ENCODE measurements at regions not wholly inside any gene's neighbourhood (a gene's known extent, or its start where the extent isn't known, plus 50 kb on each side); places are given as distances from the start of the nearest gene placed in this dataset.

DNA sequence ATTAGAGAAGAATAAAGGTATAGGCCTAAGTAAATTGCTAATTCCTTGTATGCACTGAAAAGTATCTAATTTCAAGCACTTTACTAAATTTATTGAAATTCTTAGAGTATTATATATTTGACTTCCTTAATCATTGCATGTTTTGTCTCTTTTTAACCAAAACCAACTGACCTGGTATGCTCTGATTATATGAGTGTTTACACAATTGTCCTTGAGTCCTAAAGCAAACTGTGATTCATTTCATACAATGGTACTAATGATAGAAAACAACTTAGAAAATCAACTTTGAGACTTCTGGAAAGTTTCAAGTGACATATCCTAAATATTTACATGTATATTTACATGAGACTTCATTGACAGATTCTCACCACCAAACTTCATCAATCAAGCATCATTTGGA lies 1177.1 kb downstream of the ADGRL3 start:
- intact Hi-C loops (cut with DNase I; ENCODE audit: low total_unique reads), result no loop called here
- TF ChIP-seq, protein P1, sequence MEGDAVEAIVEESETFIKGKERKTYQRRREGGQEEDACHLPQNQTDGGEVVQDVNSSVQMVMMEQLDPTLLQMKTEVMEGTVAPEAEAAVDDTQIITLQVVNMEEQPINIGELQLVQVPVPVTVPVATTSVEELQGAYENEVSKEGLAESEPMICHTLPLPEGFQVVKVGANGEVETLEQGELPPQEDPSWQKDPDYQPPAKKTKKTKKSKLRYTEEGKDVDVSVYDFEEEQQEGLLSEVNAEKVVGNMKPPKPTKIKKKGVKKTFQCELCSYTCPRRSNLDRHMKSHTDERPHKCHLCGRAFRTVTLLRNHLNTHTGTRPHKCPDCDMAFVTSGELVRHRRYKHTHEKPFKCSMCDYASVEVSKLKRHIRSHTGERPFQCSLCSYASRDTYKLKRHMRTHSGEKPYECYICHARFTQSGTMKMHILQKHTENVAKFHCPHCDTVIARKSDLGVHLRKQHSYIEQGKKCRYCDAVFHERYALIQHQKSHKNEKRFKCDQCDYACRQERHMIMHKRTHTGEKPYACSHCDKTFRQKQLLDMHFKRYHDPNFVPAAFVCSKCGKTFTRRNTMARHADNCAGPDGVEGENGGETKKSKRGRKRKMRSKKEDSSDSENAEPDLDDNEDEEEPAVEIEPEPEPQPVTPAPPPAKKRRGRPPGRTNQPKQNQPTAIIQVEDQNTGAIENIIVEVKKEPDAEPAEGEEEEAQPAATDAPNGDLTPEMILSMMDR (IDR thresholded peaks at IDR 0.05), result no peak
- H3K27me3 ChIP-seq, result no peaks in the 10 kb centered on the region
- no peaks in the 10 kb centered on the region for H3K4me1 ChIP-seq
- DNase-seq, result no peak
- H3K36me3 ChIP-seq, result no peaks in the 10 kb centered on the region
- H3K27ac ChIP-seq, result no peak overlapping the region
- H3K4me3 ChIP-seq, result no peak overlapping the region
- no peaks in the 10 kb centered on the region for H3K9me3 ChIP-seq

DNA sequence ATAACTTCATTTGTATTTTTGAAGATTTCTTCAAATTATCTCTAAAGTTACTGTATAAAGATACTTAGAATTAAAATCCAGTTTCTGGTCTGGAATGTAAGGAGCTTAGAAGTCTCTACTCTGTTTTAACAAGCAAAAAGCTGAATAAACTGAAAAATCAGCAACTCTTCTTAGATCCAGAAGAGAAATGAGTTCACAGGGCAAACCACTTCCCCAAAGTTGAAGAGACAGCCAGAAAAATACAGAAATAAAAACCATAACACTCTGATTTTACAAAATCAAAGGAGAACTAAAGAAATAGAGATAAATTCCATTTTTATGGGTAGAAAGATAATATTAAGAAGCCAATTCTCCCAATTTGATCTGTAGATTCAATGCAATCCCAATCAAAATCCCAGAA lies 1166.8 kb downstream of the ADGRL3 start:
- Histone ChIP-seq H3K36me3 (no peaks in the 10 kb centered on the region), H3K4me1 (no peaks in the 10 kb centered on the region), H3K27me3 (no peaks in the 10 kb centered on the region), H3K9me3 (no peaks in the 10 kb centered on the region), H3K27ac (no peak overlapping the region), H3K4me3 (no peak overlapping the region)
- intact Hi-C loops (cut with DNase I; ENCODE audit: low total_unique reads), result no loop called here
- DNase-seq, result no peak
- TF ChIP-seq, protein P1 (IDR thresholded peaks at IDR 0.05), result no peak

DNA sequence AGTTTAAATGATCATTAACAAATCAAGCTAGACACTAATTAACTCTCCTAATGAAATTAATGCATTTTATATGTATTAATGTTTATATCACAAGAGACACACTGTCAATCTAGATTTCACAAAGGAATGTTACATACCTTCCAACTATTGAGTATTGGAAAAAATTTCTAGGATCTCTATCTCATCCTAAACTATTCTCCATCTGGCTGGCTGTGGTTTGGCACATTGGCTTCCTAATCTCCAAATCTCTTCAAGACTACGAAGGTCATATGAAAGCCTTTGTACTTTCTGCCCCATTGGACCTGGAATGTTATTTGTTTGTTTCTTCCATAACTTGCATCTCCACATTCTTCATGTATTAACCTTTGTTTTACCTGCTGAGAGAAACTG lies 1160.0 kb downstream of the ADGRL3 start:
- Histone ChIP-seq H3K27ac (no peak overlapping the region), H3K4me3 (no peak overlapping the region), H3K4me1 (no peaks in the 10 kb centered on the region), H3K27me3 (no peaks in the 10 kb centered on the region), H3K36me3 (no peaks in the 10 kb centered on the region), H3K9me3 (no peaks in the 10 kb centered on the region)
- intact Hi-C loops (cut with DNase I; ENCODE audit: low total_unique reads), result no loop called here
- TF ChIP-seq, protein P1 (IDR thresholded peaks at IDR 0.05), result no peak
- no peak for DNase-seq

DNA sequence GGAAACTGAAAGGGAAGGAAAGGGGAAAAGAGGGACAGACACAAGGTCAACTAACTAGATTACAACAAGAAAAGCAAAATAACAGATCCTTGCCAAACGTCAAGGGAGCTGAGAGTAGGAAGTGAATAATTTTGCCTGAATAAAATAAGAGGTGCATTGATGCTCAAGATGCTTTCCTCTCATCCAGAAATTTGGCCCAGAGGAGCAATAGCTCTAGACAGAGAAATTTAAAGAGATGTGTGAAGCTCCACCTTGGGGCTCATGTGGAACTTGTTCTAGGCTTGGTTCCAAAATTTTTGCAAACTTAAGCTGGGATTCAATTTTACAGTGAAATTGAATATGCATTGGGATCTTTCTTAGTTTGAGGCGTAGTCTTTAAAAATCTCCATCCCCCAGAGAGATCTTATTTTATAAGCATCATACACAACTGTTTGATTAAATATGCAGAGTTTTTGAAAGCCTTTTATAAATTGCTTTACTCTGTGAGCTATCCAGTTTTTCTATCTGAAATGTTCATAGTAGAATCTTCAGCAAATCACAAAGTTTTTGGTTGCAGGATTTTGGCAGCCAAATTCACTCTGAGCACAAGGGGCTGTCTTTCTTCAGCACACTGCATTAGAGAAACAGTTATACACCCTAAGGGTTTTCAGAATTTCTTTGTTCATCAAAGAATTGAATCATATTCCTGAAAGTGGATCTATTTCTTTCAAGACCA lies 1159.5 kb downstream of the ADGRL3 start:
- H3K4me1 ChIP-seq, result no peaks in the 10 kb centered on the region
- H3K27ac ChIP-seq, result no peak overlapping the region
- H3K27me3 ChIP-seq, result no peaks in the 10 kb centered on the region
- H3K9me3 ChIP-seq, result no peaks in the 10 kb centered on the region
- no peaks in the 10 kb centered on the region for H3K36me3 ChIP-seq
- H3K4me3 ChIP-seq, result no peak overlapping the region
- intact Hi-C loops (cut with DNase I; ENCODE audit: low total_unique reads), result no loop called here
- no peak for DNase-seq
- TF ChIP-seq, protein P1 (IDR thresholded peaks at IDR 0.05), result no peak

DNA sequence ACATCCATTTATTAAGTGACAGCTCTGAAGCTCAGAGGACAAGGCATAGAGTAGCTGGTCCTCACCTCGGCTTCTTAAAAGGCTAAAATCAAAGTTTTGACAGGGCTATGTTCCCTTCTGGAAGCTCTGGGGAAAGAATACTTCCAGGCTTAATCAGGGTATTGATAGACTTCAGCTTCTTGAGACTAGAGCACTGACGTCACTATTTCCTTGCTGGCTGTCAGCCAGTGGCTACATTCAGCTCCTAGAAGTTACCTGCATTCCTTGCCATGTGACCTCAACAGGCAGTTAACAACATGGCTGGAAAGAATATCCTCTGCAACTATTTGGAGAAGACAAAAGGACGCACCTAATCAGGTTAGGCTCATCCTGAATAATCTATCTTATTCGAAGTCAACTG lies 1144.8 kb downstream of the ADGRL3 start:
- no peak overlapping the region for H3K27ac ChIP-seq
- intact Hi-C loops (cut with DNase I; ENCODE audit: low total_unique reads), result no loop called here
- no peaks in the 10 kb centered on the region for H3K36me3 ChIP-seq
- DNase-seq, result no peak
- TF ChIP-seq, protein P1 (IDR thresholded peaks at IDR 0.05), result no peak
- H3K9me3 ChIP-seq, result peaks cover 0 to 4% (median 4%) of the 10 kb centered on the region in 3 donors
- H3K4me1 ChIP-seq, result no peaks in the 10 kb centered on the region
- H3K4me3 ChIP-seq, result no peak overlapping the region
- no peaks in the 10 kb centered on the region for H3K27me3 ChIP-seq

DNA sequence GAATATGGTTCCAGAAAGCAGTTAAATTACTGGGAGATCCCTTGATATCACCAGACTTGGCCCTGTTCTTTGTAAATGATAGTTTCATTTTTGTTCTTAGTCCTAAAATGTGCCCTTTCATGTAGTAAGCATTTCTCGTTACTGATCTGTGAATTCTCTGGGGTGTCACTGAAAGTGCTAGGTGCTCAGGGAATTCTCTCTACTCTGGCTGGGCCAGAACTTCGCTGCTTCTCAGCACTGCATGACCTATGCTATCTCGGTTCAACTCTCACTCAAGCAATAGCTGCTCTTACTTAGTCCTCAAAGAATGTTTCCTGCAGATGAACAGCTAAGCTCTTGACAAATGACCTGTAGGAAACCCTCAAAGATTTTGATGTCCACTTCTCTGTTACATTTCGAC lies 1144.3 kb downstream of the ADGRL3 start:
- no peak overlapping the region for H3K4me3 ChIP-seq
- H3K4me1 ChIP-seq, result no peaks in the 10 kb centered on the region
- H3K36me3 ChIP-seq, result no peaks in the 10 kb centered on the region
- intact Hi-C loops (cut with DNase I; ENCODE audit: low total_unique reads), result no loop called here
- no peak overlapping the region for H3K27ac ChIP-seq
- TF ChIP-seq, protein P1 (IDR thresholded peaks at IDR 0.05), result no peak
- DNase-seq, result no peak
- H3K27me3 ChIP-seq, result no peaks in the 10 kb centered on the region
- H3K9me3 ChIP-seq, result peaks cover 0 to 4% (median 4%) of the 10 kb centered on the region in 3 donors

Measured in tibial artery (tissue), 4 donors.